ENCODE measurements at regions not wholly inside any gene's neighbourhood (a gene's known extent, or its start where the extent isn't known, plus 50 kb on each side); places are given as distances from the start of the nearest gene placed in this dataset.
"Not testable (repeated sequence)": the region's sequence is repeated elsewhere in the genome, so short reads cannot be mapped to it uniquely, and the experiment has no call there.

DNA sequence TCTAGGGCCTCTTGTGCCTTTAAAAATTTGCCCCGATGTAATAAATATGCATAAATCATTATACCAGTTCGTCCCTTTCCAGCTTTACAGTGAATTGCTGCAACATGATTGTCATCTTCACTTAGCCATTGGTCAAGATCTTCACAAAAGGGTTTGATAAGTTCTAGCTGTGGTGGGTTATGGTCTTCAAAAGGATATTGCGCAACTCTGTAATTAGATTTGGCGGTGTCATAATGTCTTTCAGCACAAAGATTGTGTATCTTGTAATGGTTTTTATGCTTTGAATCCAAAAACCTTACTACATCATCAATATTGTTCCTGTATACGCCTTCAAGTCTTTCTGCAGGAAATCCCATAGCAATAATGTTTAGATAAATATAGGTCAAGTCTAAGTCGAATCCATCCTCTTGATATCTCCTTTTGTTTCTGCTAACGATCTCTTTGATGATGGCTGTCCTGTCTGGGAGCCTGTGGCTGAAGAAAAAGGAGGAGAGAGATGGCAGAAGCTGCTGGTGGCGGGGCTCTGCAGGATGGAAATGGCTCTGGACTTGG, 119.1 kb upstream of the PRSS3 start:
- Mint-ChIP-seq H3K27ac (peak overlapping the region; percentile 3), H3K4me3 (peak overlapping the region; percentile 80), H3K27me3 (peaks cover 79% of the 10 kb centered on the region)
- CTCF ChIA-PET; H3K36me3 Mint-ChIP-seq (ENCODE audit: low read depth); POLR2A ChIA-PET; DNase-seq; H3K9me3 Mint-ChIP-seq; H3K4me1 Mint-ChIP-seq: not testable (repeated sequence)

GRCh38 chr9:33676746-33677505, 118.4 kb upstream of the PRSS3 start:
- no peaks in the 10 kb centered on the region for H3K9me3 Mint-ChIP-seq
- H3K27ac Mint-ChIP-seq: peak overlapping the region; percentile 79
- no peaks in the 10 kb centered on the region for H3K36me3 Mint-ChIP-seq (ENCODE audit: low read depth)
- ChIA-PET POLR2A (no interaction called here), CTCF (no interaction called here)
- H3K4me3 Mint-ChIP-seq: peak overlapping the region; percentile 80
- H3K27me3 Mint-ChIP-seq: peaks cover 76% of the 10 kb centered on the region
- peaks cover 10% of the 10 kb centered on the region for H3K4me1 Mint-ChIP-seq
- peak; percentile 7 for DNase-seq

GRCh38 chr9:33677506-33677809, 117.9 kb upstream of the PRSS3 start:
- POLR2A ChIA-PET: no interaction called here
- peak overlapping the region; percentile 79 for H3K27ac Mint-ChIP-seq

DNA sequence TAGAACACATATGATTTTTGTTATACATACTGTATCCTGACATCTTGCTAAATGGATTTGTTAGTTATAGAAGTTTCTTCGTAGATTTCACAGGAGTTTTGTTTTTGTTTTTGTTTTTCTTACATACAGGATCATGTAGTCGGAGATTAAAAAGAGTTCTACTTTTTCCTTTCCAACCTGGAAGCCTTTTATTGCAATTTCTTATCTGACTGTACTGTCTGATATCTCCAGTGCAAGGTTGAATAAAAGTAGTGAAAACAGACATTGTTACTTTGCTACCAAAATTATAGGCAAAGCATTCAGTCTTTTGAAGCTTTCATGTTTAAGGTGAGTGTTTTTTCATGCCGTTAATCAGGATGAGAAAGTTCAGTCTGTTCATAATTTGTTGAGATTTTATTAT, 117.4 kb upstream of the PRSS3 start:
- no peaks in the 10 kb centered on the region for H3K36me3 Mint-ChIP-seq (ENCODE audit: low read depth)
- peaks cover 77% of the 10 kb centered on the region for H3K27me3 Mint-ChIP-seq
- no peak overlapping the region for H3K27ac Mint-ChIP-seq
- H3K4me1 Mint-ChIP-seq: peaks cover 10% of the 10 kb centered on the region
- H3K4me3 Mint-ChIP-seq: no peak overlapping the region
- H3K9me3 Mint-ChIP-seq: no peaks in the 10 kb centered on the region
- DNase-seq: no peak
- POLR2A ChIA-PET: no interaction called here
- CTCF ChIA-PET: no interaction called here

More at GRCh38 chr9:33677506-33677809, 117.9 kb upstream of the PRSS3 start:
- Mint-ChIP-seq H3K4me1 (peaks cover 10% of the 10 kb centered on the region), H3K36me3 (ENCODE audit: low read depth) (no peaks in the 10 kb centered on the region), H3K27me3 (peaks cover 76% of the 10 kb centered on the region), H3K9me3 (no peaks in the 10 kb centered on the region), H3K4me3 (peak overlapping the region; percentile 80)
- CTCF ChIA-PET: no interaction called here
- no peak for DNase-seq

- Mint-ChIP-seq H3K36me3 (ENCODE audit: low read depth) (no peaks in the 10 kb centered on the region), H3K4me3 (no peak overlapping the region), H3K27ac (no peak overlapping the region), H3K27me3 (peaks cover 67% of the 10 kb centered on the region), H3K9me3 (no peaks in the 10 kb centered on the region), H3K4me1 (no peaks in the 10 kb centered on the region)
- ChIA-PET POLR2A (no interaction called here), CTCF (no interaction called here)
- DNase-seq: no peak
These were observed 112.8 kb upstream of the PRSS3 start for GRCh38 chr9:33682551-33682950.

GRCh38 chr9:33684831-33685230, 110.5 kb upstream of the PRSS3 start:
- Mint-ChIP-seq H3K36me3 (ENCODE audit: low read depth) (no peaks in the 10 kb centered on the region), H3K4me1 (no peaks in the 10 kb centered on the region), H3K4me3 (no peak overlapping the region), H3K27me3 (peaks cover 66% of the 10 kb centered on the region), H3K9me3 (no peaks in the 10 kb centered on the region), H3K27ac (no peak overlapping the region)
- ChIA-PET CTCF (no interaction called here), POLR2A (no interaction called here)
- DNase-seq: no peak

DNA sequence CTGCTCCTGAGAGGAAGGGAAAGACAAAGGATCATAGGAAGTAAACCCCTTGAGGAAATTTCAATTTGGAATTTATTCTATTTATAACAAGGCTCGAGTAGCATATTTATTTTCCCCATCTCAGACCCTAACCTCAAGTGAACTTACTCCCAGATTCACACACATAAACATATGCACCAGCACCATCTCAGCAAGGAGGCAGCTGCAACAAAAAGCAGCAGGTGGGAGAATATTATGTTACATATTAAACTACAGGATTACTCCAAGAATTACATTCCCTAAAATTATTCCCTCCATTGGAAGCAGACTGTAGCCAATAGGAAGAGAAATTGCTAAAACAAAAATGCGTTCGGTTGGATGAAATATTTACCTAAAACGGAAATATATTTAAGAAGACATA, 108.4 kb upstream of the PRSS3 start:
- no peaks in the 10 kb centered on the region for H3K36me3 Mint-ChIP-seq (ENCODE audit: low read depth)
- no peak overlapping the region for H3K4me3 Mint-ChIP-seq
- ChIA-PET POLR2A (no interaction called here), CTCF (no interaction called here)
- peaks cover 52% of the 10 kb centered on the region for H3K27me3 Mint-ChIP-seq
- no peak for DNase-seq
- no peaks in the 10 kb centered on the region for H3K9me3 Mint-ChIP-seq
- no peak overlapping the region for H3K27ac Mint-ChIP-seq
- peaks cover 7% of the 10 kb centered on the region for H3K4me1 Mint-ChIP-seq

DNA sequence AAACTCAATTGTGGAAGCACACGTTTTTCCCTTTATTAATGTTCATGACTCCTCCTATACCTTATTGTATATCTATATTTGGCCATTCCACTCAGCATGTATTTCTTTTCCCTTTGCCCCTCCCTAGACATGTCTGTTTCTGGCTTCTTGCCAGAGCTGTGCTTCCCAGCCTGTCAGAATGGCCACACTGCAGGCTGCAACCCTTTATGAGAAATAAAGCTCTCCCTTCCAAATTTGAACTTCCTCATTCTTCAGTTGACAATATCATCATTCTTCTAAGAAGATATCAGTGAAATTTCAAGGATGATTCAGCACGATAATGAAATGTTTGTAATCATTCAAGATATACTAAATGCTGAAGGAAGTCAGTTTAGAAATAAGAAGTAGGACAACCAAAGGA, 107.6 kb upstream of the PRSS3 start:
- Mint-ChIP-seq H3K9me3 (no peaks in the 10 kb centered on the region), H3K4me1 (peaks cover 7% of the 10 kb centered on the region), H3K4me3 (no peak overlapping the region), H3K27me3 (peaks cover 47% of the 10 kb centered on the region), H3K27ac (no peak overlapping the region), H3K36me3 (ENCODE audit: low read depth) (no peaks in the 10 kb centered on the region)
- no peak for DNase-seq
- ChIA-PET CTCF (no interaction called here), POLR2A (no interaction called here)

GRCh38 chr9:33690143-33690933, 105.0 kb upstream of the PRSS3 start:
- peaks cover 41% of the 10 kb centered on the region for H3K27me3 Mint-ChIP-seq

DNA sequence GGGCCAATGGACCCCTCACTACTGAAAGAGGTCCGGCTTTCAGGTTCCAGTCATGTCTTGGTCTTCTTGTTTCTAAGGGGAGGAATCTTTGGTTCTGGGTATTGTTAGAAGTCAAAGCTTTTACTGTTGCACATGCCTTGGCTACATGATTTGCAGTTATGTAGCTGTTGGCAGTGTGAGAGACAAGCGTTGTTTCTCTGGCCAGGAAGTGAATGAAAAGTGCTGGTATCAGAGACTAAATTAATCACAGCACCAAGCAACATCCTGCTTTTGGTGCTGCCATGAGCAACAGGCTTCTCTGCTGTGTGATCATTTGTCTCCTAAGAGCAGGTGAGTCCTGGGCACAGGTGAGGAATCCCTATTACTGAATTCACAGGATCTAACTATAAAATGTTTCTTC, 100.1 kb upstream of the PRSS3 start:
- no peak for DNase-seq
- Mint-ChIP-seq H3K9me3 (no peaks in the 10 kb centered on the region), H3K27ac (no peak overlapping the region), H3K4me1 (peaks cover 20% of the 10 kb centered on the region), H3K4me3 (no peak overlapping the region), H3K36me3 (ENCODE audit: low read depth) (no peaks in the 10 kb centered on the region), H3K27me3 (peaks cover 34% of the 10 kb centered on the region)
- CTCF ChIA-PET: no interaction called here
- POLR2A ChIA-PET: no interaction called here

More at GRCh38 chr9:33690143-33690933, 105.0 kb upstream of the PRSS3 start:
- no peaks in the 10 kb centered on the region for H3K36me3 Mint-ChIP-seq (ENCODE audit: low read depth)
- ChIA-PET POLR2A (no interaction called here), CTCF (no interaction called here)
- no peak overlapping the region for H3K27ac Mint-ChIP-seq
- H3K4me3 Mint-ChIP-seq: no peak overlapping the region
- DNase-seq: no peak
- H3K4me1 Mint-ChIP-seq: peaks cover 12% of the 10 kb centered on the region
- H3K9me3 Mint-ChIP-seq: no peaks in the 10 kb centered on the region

- no peak overlapping the region for H3K27ac Mint-ChIP-seq
- ChIA-PET CTCF (no interaction called here), POLR2A (no interaction called here)
- peaks cover 16% of the 10 kb centered on the region for H3K4me1 Mint-ChIP-seq
- no peak overlapping the region for H3K4me3 Mint-ChIP-seq
- DNase-seq: no peak
- H3K36me3 Mint-ChIP-seq (ENCODE audit: low read depth): no peaks in the 10 kb centered on the region
- H3K9me3 Mint-ChIP-seq: no peaks in the 10 kb centered on the region
- H3K27me3 Mint-ChIP-seq: peaks cover 34% of the 10 kb centered on the region
These were observed 99.5 kb upstream of the PRSS3 start for GRCh38 chr9:33695856-33696255.

- Mint-ChIP-seq H3K9me3 (no peaks in the 10 kb centered on the region), H3K36me3 (ENCODE audit: low read depth) (no peaks in the 10 kb centered on the region), H3K27me3 (peaks cover 34% of the 10 kb centered on the region), H3K4me3 (no peak overlapping the region), H3K4me1 (peaks cover 16% of the 10 kb centered on the region), H3K27ac (no peak overlapping the region)
- no peak for DNase-seq
- POLR2A ChIA-PET: no interaction called here
- CTCF ChIA-PET: no interaction called here
These were observed 98.2 kb upstream of the PRSS3 start for GRCh38 chr9:33697171-33697570.

DNA sequence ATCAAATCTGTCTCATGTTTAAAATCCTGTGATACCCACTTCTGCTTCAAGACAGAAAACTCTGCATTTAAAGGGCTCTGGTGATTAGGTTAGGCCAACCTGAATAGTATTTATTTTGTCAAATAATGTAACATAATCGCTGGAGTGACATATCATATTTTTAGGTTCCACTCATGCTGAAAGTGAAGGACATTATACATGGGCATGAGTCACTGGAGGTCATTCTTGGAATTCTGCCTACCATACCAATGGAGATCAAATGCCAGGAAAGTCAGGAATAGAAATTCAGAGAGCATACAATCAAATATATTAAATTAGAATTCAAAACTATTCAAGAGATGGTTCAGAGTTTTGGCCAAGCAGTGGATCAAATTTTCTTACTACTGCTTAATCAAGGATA, 97.1 kb upstream of the PRSS3 start:
- H3K27me3 Mint-ChIP-seq: peaks cover 27% of the 10 kb centered on the region
- ChIA-PET CTCF (no interaction called here), POLR2A (no interaction called here)
- peaks cover 16% of the 10 kb centered on the region for H3K4me1 Mint-ChIP-seq
- no peak overlapping the region for H3K27ac Mint-ChIP-seq
- no peak for DNase-seq
- no peaks in the 10 kb centered on the region for H3K9me3 Mint-ChIP-seq
- H3K36me3 Mint-ChIP-seq (ENCODE audit: low read depth): no peaks in the 10 kb centered on the region
- no peak overlapping the region for H3K4me3 Mint-ChIP-seq

DNA sequence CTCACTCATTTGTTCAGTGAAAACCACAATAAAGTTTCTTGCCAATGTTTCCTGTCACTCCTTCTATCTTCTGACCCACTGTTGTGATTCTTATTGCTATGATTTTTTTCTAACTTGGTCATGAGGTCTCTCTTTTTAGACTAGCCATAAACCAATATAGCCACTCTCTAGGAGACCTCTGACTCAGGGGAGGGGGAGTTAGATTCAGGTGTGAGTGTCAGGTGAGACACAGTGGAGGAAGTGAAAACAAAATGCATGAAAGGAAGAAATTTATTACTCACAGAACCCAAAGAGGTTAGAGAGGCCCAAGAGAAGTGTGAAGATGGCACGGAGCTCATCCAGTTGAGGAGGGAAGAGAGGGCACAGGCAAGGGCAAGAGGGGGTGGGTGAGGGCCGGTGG, 94.4 kb upstream of the PRSS3 start:
- DNase-seq; CTCF ChIA-PET; H3K9me3 Mint-ChIP-seq; H3K4me1 Mint-ChIP-seq; H3K36me3 Mint-ChIP-seq (ENCODE audit: low read depth); H3K27ac Mint-ChIP-seq; POLR2A ChIA-PET; H3K4me3 Mint-ChIP-seq: not testable (repeated sequence)
- peaks cover 17% of the 10 kb centered on the region for H3K27me3 Mint-ChIP-seq

All from activated CD4-positive, alpha-beta T cell treated with anti-CD3 and anti-CD28 coated beads, Interleukin-2, amount 10 ng/mL, durations not matched to agents 7 days and 5 days (primary cell).